Nephron (organoid): ENCODE measurements at regions not wholly inside any gene's neighbourhood (a gene's known extent, or its start where the extent isn't known, plus 50 kb on each side); places are given as distances from the start of the nearest gene placed in this dataset.

Experiments
- H3K27ac Mint-ChIP-seq, 3 experiments: 2 replicates each; pipeline ENCODE4 v1.8.0; 2020; ENCODE audit warnings: mixed read lengths in 3 of 3, mild to moderate bottlenecking in 2 of 3, moderate library complexity in 1 of 3
- H3K27me3 Mint-ChIP-seq: 2 replicates; pipeline ENCODE4 v1.8.0; 2021; ENCODE audit warnings: low read depth, mild to moderate bottlenecking, moderate library complexity, mixed read lengths
- H3K36me3 Mint-ChIP-seq: 2 replicates; pipeline ENCODE4 v1.8.0; 2020; ENCODE audit warnings: low read depth, mixed read lengths
- H3K4me1 Mint-ChIP-seq: 2 replicates; pipeline ENCODE4 v1.8.0; 2020; ENCODE audit warnings: mixed read lengths
- H3K4me3 Mint-ChIP-seq, 3 experiments: 2 replicates each; pipeline ENCODE4 v1.8.0; 2020; ENCODE audit warnings: mild to moderate bottlenecking in 3 of 3, mixed read lengths in 3 of 3, moderate library complexity in 2 of 3
- H3K9me3 Mint-ChIP-seq: 2 replicates; pipeline ENCODE4 v1.8.0; 2020; ENCODE audit warnings: mixed read lengths
- TF ChIP-seq, protein P1 (sequence below), 3 experiments: fragments of 200-600 bp; sonication (generic); IDR thresholded peaks; one replicate each; pipeline ENCODE4 v1.5.0; 2021; ENCODE audit warnings: antibody characterized with exemption in 3 of 3; ENCODE audit not compliant: unreplicated experiment in 3 of 3

DNA sequence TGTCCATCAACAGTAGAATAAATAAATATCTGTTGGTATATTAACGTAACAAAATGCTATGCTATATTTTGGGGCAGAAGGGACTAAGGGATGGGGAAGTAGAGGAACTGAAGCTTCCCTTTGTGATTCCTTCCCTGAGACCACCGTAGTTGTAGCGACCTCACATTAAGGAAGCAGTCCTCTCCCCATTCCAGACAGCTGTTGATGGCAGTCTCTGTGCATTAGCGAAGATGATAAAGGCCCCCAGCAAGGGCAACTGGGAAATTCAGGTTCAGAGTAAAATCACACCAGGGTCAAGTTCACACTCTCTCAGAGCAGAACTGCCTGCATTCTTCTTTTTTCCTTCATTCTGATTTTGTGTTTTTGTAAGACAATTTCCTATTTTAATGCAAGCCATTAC lies 259.0 kb downstream of the MEX3B start:
- Mint-ChIP-seq H3K4me3 (no peak overlapping the region), H3K27me3 (no peaks in the 10 kb centered on the region), H3K36me3 (peaks cover 14% of the 10 kb centered on the region), H3K9me3 (no peaks in the 10 kb centered on the region), H3K27ac (no peak overlapping the region), H3K4me1 (no peaks in the 10 kb centered on the region)
- TF ChIP-seq, protein P1, sequence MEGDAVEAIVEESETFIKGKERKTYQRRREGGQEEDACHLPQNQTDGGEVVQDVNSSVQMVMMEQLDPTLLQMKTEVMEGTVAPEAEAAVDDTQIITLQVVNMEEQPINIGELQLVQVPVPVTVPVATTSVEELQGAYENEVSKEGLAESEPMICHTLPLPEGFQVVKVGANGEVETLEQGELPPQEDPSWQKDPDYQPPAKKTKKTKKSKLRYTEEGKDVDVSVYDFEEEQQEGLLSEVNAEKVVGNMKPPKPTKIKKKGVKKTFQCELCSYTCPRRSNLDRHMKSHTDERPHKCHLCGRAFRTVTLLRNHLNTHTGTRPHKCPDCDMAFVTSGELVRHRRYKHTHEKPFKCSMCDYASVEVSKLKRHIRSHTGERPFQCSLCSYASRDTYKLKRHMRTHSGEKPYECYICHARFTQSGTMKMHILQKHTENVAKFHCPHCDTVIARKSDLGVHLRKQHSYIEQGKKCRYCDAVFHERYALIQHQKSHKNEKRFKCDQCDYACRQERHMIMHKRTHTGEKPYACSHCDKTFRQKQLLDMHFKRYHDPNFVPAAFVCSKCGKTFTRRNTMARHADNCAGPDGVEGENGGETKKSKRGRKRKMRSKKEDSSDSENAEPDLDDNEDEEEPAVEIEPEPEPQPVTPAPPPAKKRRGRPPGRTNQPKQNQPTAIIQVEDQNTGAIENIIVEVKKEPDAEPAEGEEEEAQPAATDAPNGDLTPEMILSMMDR (IDR thresholded peaks at IDR 0.05; ENCODE audit: unreplicated experiment in 3 of 3) = no peak

DNA sequence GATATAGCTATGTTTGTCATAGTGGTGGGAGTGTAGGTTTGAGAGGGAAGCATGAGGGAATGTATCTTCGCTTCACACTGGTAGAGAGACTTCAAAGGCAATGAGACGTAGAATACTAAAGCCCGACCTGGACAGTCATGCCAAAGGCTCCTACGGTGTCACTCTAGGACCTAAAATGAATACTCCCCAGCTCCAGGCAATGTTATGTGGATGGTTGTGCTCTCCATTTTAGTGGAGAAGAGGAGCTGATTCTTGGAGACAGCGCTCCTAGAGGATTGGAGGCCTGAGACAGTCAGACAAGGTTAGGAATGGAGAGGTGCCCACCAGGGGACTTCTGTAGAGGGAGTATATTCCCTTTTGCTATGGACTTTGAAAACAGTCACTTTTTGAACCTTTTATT lies 260.1 kb downstream of the MEX3B start:
- TF ChIP-seq, protein P1 (IDR thresholded peaks at IDR 0.05; ENCODE audit: unreplicated experiment in 3 of 3) = no peak
- Mint-ChIP-seq H3K4me1 (peaks cover 3% of the 10 kb centered on the region), H3K4me3 (no peak overlapping the region), H3K27me3 (no peaks in the 10 kb centered on the region), H3K36me3 (peaks cover 14% of the 10 kb centered on the region), H3K27ac (no peak overlapping the region), H3K9me3 (no peaks in the 10 kb centered on the region)

DNA sequence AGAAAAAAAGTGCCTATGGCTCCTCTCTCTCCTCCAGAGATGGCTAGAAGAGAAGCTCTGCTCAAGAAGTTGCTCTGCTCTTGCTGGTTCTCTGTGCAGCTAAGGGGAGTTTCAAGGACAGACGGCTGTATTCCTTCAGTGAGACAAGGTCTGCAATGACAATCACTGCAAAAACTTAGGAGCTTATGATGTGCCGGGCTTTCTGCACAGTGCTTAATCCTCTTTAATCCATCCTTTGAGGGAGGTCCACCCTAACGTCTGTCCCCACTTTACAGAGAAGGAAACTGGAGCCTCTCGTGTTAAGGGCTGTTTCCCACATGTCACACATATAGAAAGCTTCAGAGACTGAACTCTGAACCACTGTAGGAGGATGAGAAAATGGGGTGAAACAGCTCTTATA lies 260.6 kb downstream of the MEX3B start:
- H3K4me3 Mint-ChIP-seq = no peak overlapping the region
- H3K27ac Mint-ChIP-seq = no peak overlapping the region
- H3K4me1 Mint-ChIP-seq = peaks cover 5% of the 10 kb centered on the region
- TF ChIP-seq, protein P1 (IDR thresholded peaks at IDR 0.05; ENCODE audit: unreplicated experiment in 3 of 3) = no peak
- no peaks in the 10 kb centered on the region for H3K9me3 Mint-ChIP-seq
- peaks cover 14% of the 10 kb centered on the region for H3K36me3 Mint-ChIP-seq
- no peaks in the 10 kb centered on the region for H3K27me3 Mint-ChIP-seq

DNA sequence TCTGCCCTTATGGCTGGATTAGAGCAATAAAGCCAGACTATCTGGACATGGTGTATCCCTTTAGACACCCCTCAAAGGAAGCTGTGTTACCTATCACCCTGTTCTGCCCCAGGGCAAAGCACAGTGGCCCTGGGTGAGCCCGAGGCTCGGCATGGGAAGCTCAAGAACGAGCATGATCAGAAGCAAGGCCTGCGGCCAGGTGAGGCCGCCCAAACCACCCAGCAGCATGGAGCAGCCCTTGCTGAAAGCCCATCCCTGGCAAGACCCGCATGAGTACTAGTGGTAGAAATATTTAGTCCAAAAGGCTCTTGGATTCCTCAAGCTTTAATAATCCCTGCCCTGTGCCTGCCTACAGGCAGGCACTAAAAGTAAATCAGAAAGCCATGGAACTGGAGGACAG lies 261.1 kb downstream of the MEX3B start:
- H3K4me3 Mint-ChIP-seq = no peak overlapping the region
- H3K27me3 Mint-ChIP-seq = no peaks in the 10 kb centered on the region
- H3K9me3 Mint-ChIP-seq = no peaks in the 10 kb centered on the region
- TF ChIP-seq, protein P1 (IDR thresholded peaks at IDR 0.05; ENCODE audit: unreplicated experiment in 3 of 3) = no peak
- H3K36me3 Mint-ChIP-seq = peaks cover 14% of the 10 kb centered on the region
- H3K4me1 Mint-ChIP-seq = peaks cover 5% of the 10 kb centered on the region
- no peak overlapping the region for H3K27ac Mint-ChIP-seq

DNA sequence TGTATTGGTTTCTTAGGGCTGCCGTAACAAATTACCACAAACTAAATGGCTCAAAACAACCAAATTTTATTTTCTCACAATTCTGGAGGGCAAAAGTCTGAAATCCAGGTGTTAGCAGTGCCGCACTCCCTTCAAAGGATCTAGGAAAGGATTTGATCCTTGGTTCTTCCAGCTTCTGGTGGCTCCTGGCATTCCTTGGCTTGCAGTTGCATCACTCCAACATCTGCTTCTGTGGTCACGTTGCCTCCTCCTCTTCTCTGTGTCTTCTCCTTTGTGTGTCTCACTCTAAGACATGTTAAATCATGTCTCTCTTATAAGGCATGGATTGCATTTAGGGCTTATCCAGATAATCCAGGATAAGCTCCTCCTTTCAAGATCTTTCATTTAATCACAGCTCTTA lies 262.2 kb downstream of the MEX3B start:
- Mint-ChIP-seq H3K9me3 (no peaks in the 10 kb centered on the region), H3K4me1 (peaks cover 5% of the 10 kb centered on the region), H3K36me3 (peaks cover 10% of the 10 kb centered on the region), H3K27me3 (no peaks in the 10 kb centered on the region), H3K27ac (no peak overlapping the region), H3K4me3 (no peak overlapping the region)
- TF ChIP-seq, protein P1 (IDR thresholded peaks at IDR 0.05; ENCODE audit: unreplicated experiment in 3 of 3) = no peak

DNA sequence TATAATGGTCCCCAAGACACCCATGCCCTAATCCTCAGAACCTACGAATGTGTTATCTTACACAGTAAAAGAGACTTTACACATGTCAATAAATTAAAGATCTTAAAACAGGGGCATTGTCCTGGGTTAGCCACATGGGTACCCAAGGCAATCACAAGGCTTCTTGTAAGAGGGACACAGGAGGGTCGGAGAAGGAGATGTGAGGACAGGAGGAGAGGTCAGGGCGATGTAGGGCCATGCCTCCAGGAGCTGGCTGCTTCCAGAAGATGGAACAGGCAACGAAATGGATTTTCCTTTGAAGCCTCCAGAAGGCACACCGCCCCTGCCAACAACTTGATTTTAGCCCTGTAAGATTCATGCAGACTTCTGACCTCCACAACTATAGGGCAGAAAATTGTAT lies 262.7 kb downstream of the MEX3B start:
- no peaks in the 10 kb centered on the region for H3K9me3 Mint-ChIP-seq
- H3K4me1 Mint-ChIP-seq = peaks cover 5% of the 10 kb centered on the region
- no peak overlapping the region for H3K4me3 Mint-ChIP-seq
- no peaks in the 10 kb centered on the region for H3K27me3 Mint-ChIP-seq
- no peak overlapping the region for H3K27ac Mint-ChIP-seq
- TF ChIP-seq, protein P1 (IDR thresholded peaks at IDR 0.05; ENCODE audit: unreplicated experiment in 3 of 3) = no peak
- peaks cover 10% of the 10 kb centered on the region for H3K36me3 Mint-ChIP-seq
